B cell (primary cell): ENCODE measurements at regions not wholly inside any gene's neighbourhood (a gene's known extent, or its start where the extent isn't known, plus 50 kb on each side); places are given as distances from the start of the nearest gene placed in this dataset.

ENCODE experiments used
- ATAC-seq: fragments of 200-7000 bp; cut with Tn5 transposase; one replicate; pipeline ENCODE4 v1.10.0; 2021; ENCODE audit warnings: low read depth, mild to moderate bottlenecking, moderate number of reproducible peaks, moderate library complexity
- CTCF ChIA-PET: fragments of 350-600 bp; sonication (Branson Sonifier 250); formaldehyde crosslinking; loops from one replicate; lab custom pipeline; 2021; ENCODE audit warnings: antibody characterized with exemption, inconsistent platforms; lab: Charles Lee
- POLR2A ChIA-PET: fragments of 350-600 bp; sonication (Branson Sonifier 250); formaldehyde crosslinking; loops from one replicate; lab custom pipeline; 2021; ENCODE audit warnings: antibody characterized with exemption; lab: Charles Lee
- DNase-seq: peaks from one replicate; pipeline ENCODE4 v3.0.0; 2013
- H2AFZ ChIP-seq: 2 replicates; pipeline ENCODE4 v1.6.1; 2012; ENCODE audit warnings: mild to moderate bottlenecking, low read depth, low read length; ENCODE audit not compliant: insufficient read depth, poor library complexity, severe bottlenecking
- H3K27ac ChIP-seq, 2 donors: 1 replicate in 1 of 2; 2 replicates in 1 of 2; pipeline ENCODE4 v1.5.1; 2012 to 2013; ENCODE audit warnings: low read length in 2 of 2, mild to moderate bottlenecking in 2 of 2, moderate library complexity in 1 of 2
- H3K27me3 ChIP-seq, 4 experiments: fragments of 200-600 bp in 1 of 4; sonication (generic) in 1 of 4; replicated peaks in 1 of 4; 1 replicate in 2 of 4; 2 replicates in 2 of 4; pipeline versions ENCODE4 v1.6.1 to v1.7.0; 2013 to 2016; ENCODE audit warnings: low read length in 3 of 4, mild to moderate bottlenecking in 2 of 4, mixed read lengths in 1 of 4, moderate library complexity in 1 of 4; ENCODE audit not compliant: insufficient read depth in 4 of 4, control insufficient read depth in 3 of 4; ENCODE audit errors: control extremely low read depth in 1 of 4
- H3K36me3 ChIP-seq, 2 experiments: replicated peaks in 1 of 2; 1 replicate in 1 of 2; 2 replicates in 1 of 2; pipeline versions ENCODE4 v1.6.1 to v1.7.1; 2013; ENCODE audit warnings: low read length in 1 of 2; ENCODE audit not compliant: insufficient read depth in 2 of 2, control insufficient read depth in 1 of 2; ENCODE audit errors: control extremely low read depth in 1 of 2, extremely low read depth in 1 of 2
- H3K4me1 ChIP-seq, 2 donors: fragments of 200-600 bp in 1 of 2; sonication (generic) in 1 of 2; 1 replicate in 1 of 2; 2 replicates in 1 of 2; pipeline versions ENCODE4 v1.5.1 to v1.6.1; 2013 to 2017; ENCODE audit warnings: low read length in 2 of 2; ENCODE audit not compliant: control insufficient read depth in 2 of 2, insufficient read depth in 2 of 2
- H3K4me2 ChIP-seq: replicated peaks from 2 replicates; pipeline ENCODE3; 2012; ENCODE audit warnings: mild to moderate bottlenecking, low read depth, low read length; ENCODE audit not compliant: poor library complexity, severe bottlenecking
- H3K4me3 ChIP-seq, 5 experiments: fragments of 200-600 bp in 1 of 5; sonication (generic) in 1 of 5; 1 replicate in 3 of 5; 2 replicates in 2 of 5; pipeline versions ENCODE4 v1.5.1 to v1.7.0; 2011 to 2016; ENCODE audit warnings: low read length in 4 of 5, mild to moderate bottlenecking in 4 of 5, low read depth in 2 of 5, control low read depth in 1 of 5, moderate library complexity in 1 of 5; ENCODE audit not compliant: insufficient read depth in 1 of 5; ENCODE audit errors: control extremely low read depth in 1 of 5, extremely low read depth in 1 of 5
- H3K79me2 ChIP-seq: fragments of 200-600 bp; sonication (generic); one replicate; pipeline ENCODE4 v1.6.0; 2016; ENCODE audit warnings: low read length; ENCODE audit not compliant: control insufficient read depth, insufficient read depth
- H3K9ac ChIP-seq: fragments of 200-600 bp; sonication (generic); 2 replicates; pipeline ENCODE4 v1.6.1; 2017; ENCODE audit warnings: mild to moderate bottlenecking, low read length, moderate library complexity
- H3K9me3 ChIP-seq, 3 donors: one replicate each; pipeline versions ENCODE4 v1.6.1 to v1.7.1; 2013; ENCODE audit warnings: low read length in 2 of 3; ENCODE audit not compliant: control insufficient read depth in 2 of 3, insufficient read depth in 1 of 3; ENCODE audit errors: control extremely low read depth in 1 of 3
- H4K20me1 ChIP-seq: 2 replicates; pipeline ENCODE4 v1.6.0; 2012; ENCODE audit warnings: mild to moderate bottlenecking, low read length; ENCODE audit not compliant: insufficient read depth, control insufficient read depth, poor library complexity, severe bottlenecking
- H3K27ac Mint-ChIP-seq: one replicate; pipeline ENCODE4 v1.8.0; 2021; ENCODE audit warnings: mixed read lengths
- H3K27me3 Mint-ChIP-seq: one replicate; pipeline ENCODE4 v1.8.0; 2021; ENCODE audit warnings: mixed read lengths
- H3K4me1 Mint-ChIP-seq: one replicate; pipeline ENCODE4 v1.8.0; 2021; ENCODE audit warnings: mixed read lengths
- H3K4me3 Mint-ChIP-seq: one replicate; pipeline ENCODE4 v1.8.0; 2021; ENCODE audit warnings: mixed read lengths
- H3K9me3 Mint-ChIP-seq: one replicate; pipeline ENCODE4 v1.8.0; 2022; ENCODE audit warnings: mixed read lengths; ENCODE audit not compliant: insufficient read depth
- EZH2 ChIP-seq: IDR thresholded peaks from 2 replicates; pipeline ENCODE4 v1.6.1; 2012; ENCODE audit warnings: borderline replicate concordance, low read depth, mild to moderate bottlenecking, moderate library complexity, low read length; ENCODE audit not compliant: insufficient read depth, poor library complexity, severe bottlenecking
- WGBS: methylation state at CpG from one replicate; pipeline ENCODE4 v1.1.5; 2013; ENCODE audit warnings: missing lambda C conversion rate; ENCODE audit not compliant: insufficient coverage; 5-methylcytosine and 5-hydroxymethylcytosine counted together
- intact Hi-C: fragments of 100-400 bp; cut with micrococcal nuclease; formaldehyde crosslinking; loops from one replicate; pipeline ENCODE4 v1.10.0; 2022
- TF ChIP-seq, protein P1 (sequence below): fragments of 200-600 bp; IDR thresholded peaks from one replicate; pipeline ENCODE4 v1.8.0; 2022; ENCODE audit warnings: antibody characterized with exemption, mild to moderate bottlenecking

DNA sequence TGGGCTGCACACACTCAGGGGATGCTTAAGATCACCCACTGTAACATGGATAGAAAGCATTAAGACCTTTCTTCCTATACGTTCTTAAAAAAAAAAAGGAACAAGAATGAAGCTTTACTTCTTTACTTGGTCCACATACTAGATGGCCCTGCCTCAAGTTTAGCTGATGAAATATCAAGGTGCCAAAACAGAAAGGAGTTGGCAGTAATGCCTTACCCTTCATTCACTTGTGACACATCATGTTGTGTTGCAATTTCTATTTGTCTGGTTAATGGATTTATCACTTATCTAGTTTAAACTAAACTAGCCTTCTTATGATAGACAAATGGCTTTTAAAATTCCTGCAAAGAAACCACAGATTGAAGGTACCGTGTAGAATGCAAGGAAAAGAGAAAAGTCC lies 720.3 kb downstream of the CCSER2 start:
- Histone ChIP-seq H3K9me3 (peaks cover 0 to 5% (median 0%) of the 10 kb centered on the region in 3 donors), H3K36me3 (no peaks in the 10 kb centered on the region), H2AFZ (no peak overlapping the region), H4K20me1 (no peaks in the 10 kb centered on the region), H3K9ac (no peak overlapping the region), H3K4me3 (no peak overlapping the region), H3K27me3 (no peaks in the 10 kb centered on the region), H3K27ac (no peak overlapping the region), H3K4me2 (no peak overlapping the region), H3K79me2 (no peaks in the 10 kb centered on the region), H3K4me1 (no peaks in the 10 kb centered on the region)
- Mint-ChIP-seq H3K4me3 (no peak overlapping the region), H3K9me3 (no peaks in the 10 kb centered on the region), H3K27me3 (no peaks in the 10 kb centered on the region), H3K4me1 (no peaks in the 10 kb centered on the region), H3K27ac (no peak overlapping the region)
- ATAC-seq, result no peak
- ChIA-PET CTCF (no interaction called here), POLR2A (no interaction called here)
- intact Hi-C loops, result no loop called here
- no peak for DNase-seq
- TF ChIP-seq, protein P1, sequence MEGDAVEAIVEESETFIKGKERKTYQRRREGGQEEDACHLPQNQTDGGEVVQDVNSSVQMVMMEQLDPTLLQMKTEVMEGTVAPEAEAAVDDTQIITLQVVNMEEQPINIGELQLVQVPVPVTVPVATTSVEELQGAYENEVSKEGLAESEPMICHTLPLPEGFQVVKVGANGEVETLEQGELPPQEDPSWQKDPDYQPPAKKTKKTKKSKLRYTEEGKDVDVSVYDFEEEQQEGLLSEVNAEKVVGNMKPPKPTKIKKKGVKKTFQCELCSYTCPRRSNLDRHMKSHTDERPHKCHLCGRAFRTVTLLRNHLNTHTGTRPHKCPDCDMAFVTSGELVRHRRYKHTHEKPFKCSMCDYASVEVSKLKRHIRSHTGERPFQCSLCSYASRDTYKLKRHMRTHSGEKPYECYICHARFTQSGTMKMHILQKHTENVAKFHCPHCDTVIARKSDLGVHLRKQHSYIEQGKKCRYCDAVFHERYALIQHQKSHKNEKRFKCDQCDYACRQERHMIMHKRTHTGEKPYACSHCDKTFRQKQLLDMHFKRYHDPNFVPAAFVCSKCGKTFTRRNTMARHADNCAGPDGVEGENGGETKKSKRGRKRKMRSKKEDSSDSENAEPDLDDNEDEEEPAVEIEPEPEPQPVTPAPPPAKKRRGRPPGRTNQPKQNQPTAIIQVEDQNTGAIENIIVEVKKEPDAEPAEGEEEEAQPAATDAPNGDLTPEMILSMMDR, result no peak
- TF ChIP-seq EZH2, result no peak
- 50% methylated on average over 1 of the region's 2 CpGs for WGBS

DNA sequence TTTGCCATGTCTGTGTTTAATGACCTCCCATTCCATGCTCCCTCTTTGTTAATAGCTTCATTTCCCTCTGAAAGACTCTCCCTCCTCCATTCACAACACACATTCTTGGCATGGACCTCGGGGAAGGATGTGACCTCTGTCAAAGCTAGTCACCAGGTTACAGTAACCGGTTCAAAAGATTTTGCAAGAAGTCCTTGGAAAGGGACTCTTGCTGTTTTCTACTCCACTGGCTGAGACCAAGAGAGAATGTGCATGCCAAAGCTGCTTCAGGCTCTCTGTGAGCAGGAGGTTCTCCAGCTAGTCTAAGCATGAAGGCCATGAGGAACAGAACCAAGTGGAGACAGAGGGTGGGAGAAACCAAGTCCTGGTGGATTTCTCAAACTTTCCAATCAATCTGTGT lies 732.6 kb downstream of the CCSER2 start:
- ChIA-PET POLR2A (no interaction called here), CTCF (no interaction called here)
- Histone ChIP-seq H4K20me1 (no peaks in the 10 kb centered on the region), H3K9ac (no peak overlapping the region), H3K36me3 (no peaks in the 10 kb centered on the region), H3K4me3 (no peak overlapping the region), H3K9me3 (peaks cover 0 to 3% (median 2%) of the 10 kb centered on the region in 3 donors), H3K4me1 (no peaks in the 10 kb centered on the region), H3K4me2 (no peak overlapping the region), H3K27me3 (no peaks in the 10 kb centered on the region), H2AFZ (no peak overlapping the region), H3K79me2 (no peaks in the 10 kb centered on the region), H3K27ac (no peak overlapping the region)
- Mint-ChIP-seq H3K27ac (no peak overlapping the region), H3K4me3 (no peak overlapping the region), H3K9me3 (peaks cover 14% of the 10 kb centered on the region), H3K27me3 (no peaks in the 10 kb centered on the region), H3K4me1 (no peaks in the 10 kb centered on the region)
- WGBS, result 71% methylated on average over 2 of the region's 2 CpGs
- ATAC-seq (no peak), DNase-seq (no peak)
- intact Hi-C loops, result no loop called here
- TF ChIP-seq, protein P1, result no peak
- no peak for TF ChIP-seq EZH2
